ENCODE measurements at regions not wholly inside any gene's neighbourhood (a gene's known extent, or its start where the extent isn't known, plus 50 kb on each side); places are given as distances from the start of the nearest gene placed in this dataset.
"Not testable (repeated sequence)": the region's sequence is repeated elsewhere in the genome, so short reads cannot be mapped to it uniquely, and the experiment has no call there.

- DNase-seq (ENCODE audit: low read depth): no peak
Measured at GRCh38 chr1:148264374-148265276, 112.5 kb upstream of the NBPF11 start.

DNA sequence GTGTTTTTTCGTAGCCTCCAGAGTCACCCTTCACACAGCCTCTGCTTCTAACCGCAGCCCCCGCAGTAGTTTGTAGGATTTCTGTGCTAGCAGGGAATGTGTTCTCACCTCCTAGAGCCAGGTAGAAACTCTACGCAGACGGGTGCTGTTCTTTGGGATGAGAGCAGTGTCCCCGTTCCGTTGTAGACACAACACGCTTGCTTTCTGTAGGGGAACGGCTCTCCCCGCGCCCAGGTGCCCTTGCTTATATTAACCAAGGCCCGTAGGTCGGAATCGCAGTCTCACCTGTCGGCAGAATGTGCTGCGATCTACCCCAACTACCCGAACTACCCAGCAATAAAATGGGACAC, 111.8 kb upstream of the NBPF11 start:
- no peak for DNase-seq (ENCODE audit: low read depth)

DNA sequence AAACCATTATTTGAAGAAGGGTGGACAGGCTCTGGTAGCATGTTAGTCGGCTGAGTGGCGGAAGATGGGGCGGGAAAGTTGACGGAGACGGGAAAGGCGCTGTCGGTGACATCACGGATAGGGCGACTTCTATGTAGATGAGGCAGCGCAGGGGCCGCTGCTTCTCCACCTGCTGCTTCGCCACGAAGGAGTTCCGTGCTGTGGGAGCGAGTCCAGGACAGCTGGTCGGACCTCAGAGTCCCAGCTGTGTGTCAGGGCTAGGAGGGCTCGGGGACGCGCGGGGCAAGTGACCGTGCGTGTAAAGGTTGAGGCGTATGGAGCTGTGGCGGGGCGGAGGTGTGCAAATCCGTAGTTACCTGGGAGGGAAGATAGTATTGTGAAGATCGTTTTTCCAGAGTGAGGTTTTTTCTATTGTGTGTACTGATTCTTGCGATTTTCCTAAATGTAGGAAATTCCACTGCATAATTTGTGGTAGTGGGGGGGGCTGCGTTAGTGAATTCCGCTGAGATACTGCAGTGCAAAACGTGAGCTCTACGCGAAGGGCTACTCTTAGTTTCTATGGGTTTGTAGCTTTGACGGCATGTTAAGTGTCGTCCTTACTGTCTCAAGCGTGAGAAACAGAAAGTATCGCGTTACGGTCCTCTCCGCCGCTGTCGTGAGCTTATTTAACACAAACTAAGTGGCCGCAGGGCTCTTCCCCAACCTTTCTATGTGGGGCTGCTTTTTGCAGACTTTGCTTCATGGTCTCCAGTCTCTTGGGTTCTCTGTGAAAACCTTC, 111.2 kb upstream of the NBPF11 start:
- peak; percentile 52 for DNase-seq (ENCODE audit: low read depth)

DNA sequence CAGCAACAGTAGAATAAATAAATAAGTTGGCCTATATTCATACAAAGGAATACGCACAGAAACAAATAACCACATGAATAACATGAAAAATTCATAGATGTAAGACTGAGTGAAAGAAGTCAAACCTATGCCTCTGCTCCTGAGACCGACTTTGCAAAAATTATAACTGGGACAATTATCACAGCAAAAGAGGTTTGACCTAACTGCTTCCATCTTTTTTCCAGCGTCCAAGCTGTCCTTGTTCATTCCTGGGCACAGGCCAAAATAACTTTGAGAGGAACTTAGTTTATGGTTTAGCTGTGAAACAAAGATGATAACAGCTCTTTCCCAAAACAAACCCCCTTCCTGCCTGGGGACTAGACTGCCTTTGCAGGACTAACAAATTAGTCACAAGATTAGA, 109.6 kb upstream of the NBPF11 start:
- not testable (repeated sequence) for DNase-seq (ENCODE audit: low read depth)

DNA sequence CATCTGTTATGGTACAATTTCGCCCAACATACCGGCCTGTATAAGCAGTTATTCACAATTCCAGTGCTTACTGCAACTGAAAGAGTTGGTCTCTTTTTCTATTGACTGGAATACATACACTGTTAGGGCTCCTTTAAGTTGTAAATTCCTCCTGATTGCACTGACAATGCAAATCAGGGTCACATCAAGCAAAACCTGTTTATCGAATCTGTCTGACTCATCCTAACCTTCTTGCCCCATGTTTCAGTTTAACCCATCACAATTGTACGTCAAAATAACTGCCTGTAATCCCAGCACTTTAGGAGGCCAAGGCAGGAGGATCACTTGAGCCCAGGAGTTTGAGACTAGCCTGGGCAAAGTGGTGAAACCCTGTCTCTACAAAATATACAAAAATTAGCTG, 105.8 kb upstream of the NBPF11 start:
- DNase-seq (ENCODE audit: low read depth): not testable (repeated sequence)

DNA sequence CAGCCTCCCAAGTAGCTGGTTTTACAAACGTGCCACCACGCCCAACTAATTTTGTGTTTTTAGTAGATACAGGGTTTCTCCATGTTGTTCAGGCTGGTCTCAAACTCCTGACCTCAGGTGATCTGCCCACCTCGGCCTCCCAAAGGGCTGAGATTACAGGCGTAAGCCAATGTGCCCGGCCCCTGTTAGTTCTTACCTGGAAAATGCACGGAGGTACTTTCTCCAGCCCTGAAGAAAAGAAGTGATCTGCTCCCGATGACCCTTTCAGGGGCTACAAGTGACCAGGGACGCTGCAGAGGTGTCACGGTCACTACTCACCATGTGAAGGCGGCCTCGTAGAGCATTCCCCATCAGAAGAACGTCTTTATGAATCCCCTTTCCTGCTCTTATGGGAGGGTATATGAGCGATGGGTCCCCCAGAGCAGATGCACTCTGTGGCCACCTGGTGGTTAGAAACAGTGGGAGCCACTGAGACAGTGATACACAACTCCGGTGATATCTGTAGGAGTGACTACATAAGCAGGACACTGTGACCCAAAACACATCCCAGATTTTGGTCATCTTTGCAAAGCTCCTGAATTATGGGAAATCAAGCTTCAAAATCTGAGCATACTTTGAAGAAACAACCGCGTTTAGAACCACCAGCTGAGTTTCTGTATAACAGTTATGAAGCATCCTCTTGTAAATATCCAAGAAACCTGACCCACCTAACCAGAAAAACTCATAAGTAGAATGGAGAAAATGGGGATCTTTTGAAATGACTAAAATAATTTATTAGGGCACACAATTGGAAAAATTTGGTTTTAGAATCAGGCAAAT, 102.7 kb upstream of the NBPF11 start:
- DNase-seq (ENCODE audit: low read depth): peak; percentile 5

DNA sequence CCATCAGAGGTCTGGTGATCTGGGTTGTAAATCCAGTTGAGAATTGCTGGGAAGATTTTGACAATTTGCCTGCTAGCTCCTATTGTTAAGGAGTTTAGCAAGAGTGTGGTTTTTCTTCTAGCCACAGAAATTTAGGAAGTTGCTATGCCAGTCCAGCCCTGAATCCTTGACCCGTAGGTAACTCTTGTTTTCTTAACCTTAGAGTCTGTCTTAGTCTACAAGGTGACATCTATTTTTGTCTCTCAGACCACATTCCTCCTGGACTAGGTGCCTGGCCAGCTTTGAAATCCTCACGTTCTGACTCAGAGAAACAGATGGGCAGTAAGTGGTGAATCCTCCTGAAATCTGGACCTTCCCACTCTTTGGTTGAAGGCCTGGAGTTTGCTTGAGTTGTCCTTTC, 101.7 kb upstream of the NBPF11 start:
- peak; percentile 49 for DNase-seq (ENCODE audit: low read depth)

DNA sequence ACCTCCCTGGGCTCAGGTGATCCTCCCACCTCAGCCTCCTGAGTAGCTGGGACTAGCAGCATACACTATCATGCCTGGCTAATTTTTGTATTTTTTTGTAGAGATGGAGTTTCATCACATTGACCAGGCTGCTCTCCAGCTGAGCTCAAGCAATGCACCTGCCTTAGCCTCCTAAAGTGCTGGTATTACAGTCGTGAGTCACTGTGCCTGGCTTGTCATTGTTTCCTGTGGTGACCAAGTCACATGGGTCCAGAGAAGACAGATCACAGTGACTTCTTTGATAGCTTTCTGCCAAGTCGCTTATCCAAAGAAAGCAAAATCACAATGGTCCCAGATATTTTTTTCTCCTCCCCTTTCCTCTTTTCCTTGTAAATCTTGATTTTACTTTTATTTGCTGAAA, 96.7 kb upstream of the NBPF11 start:
- not testable (repeated sequence) for DNase-seq (ENCODE audit: low read depth)

DNA sequence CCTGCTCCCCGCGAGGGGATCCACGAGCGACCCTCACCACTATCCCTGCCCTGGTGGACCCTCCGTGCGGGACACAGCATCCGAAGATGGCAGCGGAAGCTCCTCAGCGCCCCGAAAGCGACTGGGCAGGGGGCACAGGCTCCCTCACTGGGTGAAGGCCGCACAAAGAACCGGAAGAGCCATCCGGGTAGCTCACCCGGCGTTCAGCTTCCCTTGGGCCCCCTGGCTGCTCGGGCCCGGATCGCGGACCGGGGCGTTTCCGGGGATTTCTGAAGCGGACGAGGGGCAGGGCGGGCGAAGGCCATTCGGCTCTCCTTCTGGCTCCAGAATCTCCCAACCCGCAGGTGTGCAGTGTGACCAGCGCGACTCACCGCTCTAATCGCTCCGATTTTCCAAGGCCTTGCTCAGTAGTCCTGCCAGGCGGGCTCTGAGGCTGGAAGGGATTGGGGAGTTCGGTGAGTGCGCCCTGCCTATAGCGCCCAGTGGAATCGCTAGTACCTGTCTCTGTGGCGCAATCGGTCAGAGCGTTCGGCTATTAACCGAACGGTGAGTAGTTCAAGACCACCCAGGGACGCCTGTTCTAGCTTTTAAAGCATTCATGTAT, 94.3 kb upstream of the NBPF11 start:
- DNase-seq (ENCODE audit: low read depth): not testable (repeated sequence)

- DNase-seq (ENCODE audit: low read depth): not testable (repeated sequence)
Measured at GRCh38 chr1:148245843-148246242, 93.8 kb upstream of the NBPF11 start.

GRCh38 chr1:148245443-148245842, 93.4 kb upstream of the NBPF11 start:
- not testable (repeated sequence) for DNase-seq (ENCODE audit: low read depth)

GRCh38 chr1:148233250-148233649, 81.2 kb upstream of the NBPF11 start:
- DNase-seq (ENCODE audit: low read depth): not testable (repeated sequence)

DNA sequence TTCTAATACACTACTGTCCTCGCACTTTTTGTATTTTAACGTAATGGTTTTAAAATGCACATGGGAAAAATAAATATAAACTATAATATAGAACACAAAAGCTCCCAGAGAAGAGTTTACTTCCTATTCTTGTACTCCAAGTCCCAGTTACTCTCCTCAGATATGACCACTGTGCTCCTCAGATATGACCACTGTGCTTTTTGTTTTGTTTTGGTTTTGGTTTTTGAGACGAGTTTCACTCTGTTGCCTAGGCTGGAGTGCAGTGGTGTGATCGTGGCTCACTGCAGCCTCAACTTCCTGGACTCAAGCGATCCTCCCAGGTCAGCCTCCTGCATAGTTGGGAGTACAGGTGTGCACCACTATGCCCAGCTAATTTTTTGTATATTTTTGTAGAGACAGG, 76.8 kb upstream of the NBPF11 start:
- DNase-seq (ENCODE audit: low read depth): not testable (repeated sequence)

GRCh38 chr1:148222399-148223159, 70.5 kb upstream of the NBPF11 start:
- DNase-seq (ENCODE audit: low read depth): not testable (repeated sequence)

- not testable (repeated sequence) for DNase-seq (ENCODE audit: low read depth)
Measured at GRCh38 chr1:148221593-148221992, 69.5 kb upstream of the NBPF11 start.

DNA sequence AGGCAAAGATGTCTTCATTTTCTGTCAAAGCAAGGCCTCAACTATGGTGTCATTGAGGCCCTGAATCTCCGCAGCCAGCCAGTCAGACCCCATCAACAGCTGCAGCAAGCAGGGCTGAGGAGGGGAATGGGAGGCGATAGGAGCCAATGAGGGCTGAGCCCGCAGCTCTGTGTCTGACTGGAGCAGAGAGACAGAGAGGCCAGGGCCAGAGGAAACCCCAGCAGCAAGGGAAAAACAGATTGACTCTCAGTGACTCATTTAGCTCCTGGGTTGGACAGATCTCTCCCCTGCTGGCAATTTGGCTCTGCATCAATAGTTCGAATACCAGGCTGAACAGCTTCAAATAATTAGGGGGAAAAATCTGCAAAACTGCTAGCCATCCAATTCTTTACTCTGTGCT, 67.1 kb upstream of the NBPF11 start:
- not testable (repeated sequence) for DNase-seq (ENCODE audit: low read depth)

DNA sequence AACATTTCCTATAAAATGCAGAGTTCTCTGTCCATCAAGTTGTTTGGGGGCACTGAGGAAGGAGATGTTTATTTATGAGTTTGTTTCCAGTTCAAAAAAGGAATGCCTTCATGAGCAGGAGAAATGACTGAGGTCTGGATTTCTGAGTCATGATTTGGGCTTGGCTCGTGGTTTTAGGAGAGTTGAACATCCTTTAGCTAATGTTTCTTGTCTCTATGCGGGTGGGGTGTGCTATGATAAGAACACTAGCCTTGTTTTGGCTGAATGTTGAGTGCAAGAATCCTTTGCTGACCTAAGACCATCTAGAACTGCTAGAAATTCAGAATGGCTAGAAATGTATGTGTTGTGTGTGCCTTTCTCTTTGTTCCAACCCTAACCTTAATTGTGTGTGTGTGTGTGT, 59.1 kb upstream of the NBPF11 start:
- not testable (repeated sequence) for DNase-seq (ENCODE audit: low read depth)

DNA sequence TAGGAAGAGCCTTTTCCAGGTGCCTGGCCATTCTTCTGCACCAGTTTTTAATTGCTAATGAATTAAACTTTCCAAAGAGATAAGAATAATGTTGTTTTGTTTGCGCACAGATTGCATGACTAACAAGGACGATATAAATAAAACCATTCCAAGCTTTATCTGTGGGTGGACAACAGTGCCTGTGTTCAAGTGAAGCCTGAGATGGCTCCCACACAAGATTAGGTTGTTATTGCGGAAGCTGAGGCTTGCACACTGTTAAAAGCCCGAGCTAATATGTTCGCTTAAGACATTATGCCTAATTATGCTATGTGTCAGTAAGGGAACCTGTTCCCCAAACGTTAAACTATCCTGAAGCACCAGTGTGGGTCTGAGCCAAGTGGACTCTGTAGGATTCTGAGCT, 58.5 kb upstream of the NBPF11 start:
- not testable (repeated sequence) for DNase-seq (ENCODE audit: low read depth)

- not testable (repeated sequence) for DNase-seq (ENCODE audit: low read depth)
Measured at GRCh38 chr1:148210166-148210565, 58.1 kb upstream of the NBPF11 start.

DNA sequence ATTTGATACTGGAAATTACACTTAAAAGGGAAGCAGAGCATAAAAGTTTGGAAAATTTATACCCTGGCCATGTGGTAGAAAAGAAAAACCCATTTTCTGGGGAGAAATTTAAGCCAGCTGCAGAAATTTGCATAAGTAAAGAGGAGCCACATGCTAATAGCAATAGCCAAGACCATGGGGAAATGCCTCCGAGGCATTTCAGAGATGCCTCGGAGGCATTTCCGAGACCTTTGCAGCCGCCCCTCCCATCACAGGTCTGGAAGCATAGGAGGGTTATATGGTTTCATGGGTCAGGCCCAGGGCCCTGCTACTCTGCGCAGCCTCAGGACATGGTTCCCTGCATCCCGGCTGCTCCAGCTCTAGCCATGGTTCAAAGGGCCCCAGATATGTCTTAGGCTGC, 49.9 kb upstream of the NBPF11 start:
- DNase-seq (ENCODE audit: low read depth): not testable (repeated sequence)

All from RPMI7951 (cell line).